ENCODE measurements at regions not wholly inside any gene's neighbourhood (a gene's known extent, or its start where the extent isn't known, plus 50 kb on each side); places are given as distances from the start of the nearest gene placed in this dataset.

DNA sequence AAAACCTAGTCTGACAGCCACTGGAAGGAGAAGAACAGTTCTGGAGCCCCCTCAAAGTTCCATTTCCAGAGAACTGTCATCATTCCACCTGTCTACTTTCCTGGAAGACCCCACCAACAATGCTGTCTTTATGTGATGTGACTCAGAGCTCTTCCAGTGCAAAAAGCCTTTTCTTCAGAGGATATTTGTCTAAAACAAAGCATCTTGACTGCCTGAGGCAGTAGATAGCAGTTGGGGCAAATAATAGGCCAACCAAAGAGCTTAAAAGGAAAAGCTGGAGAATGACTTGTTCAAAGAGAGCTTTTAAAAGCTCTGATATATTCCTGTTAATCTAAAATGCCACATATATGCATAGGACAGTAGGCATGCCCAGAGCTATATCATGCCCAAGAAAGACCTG is 62.6 kb downstream of the MIS18A start:
- H3K27ac ChIP-seq = no peak overlapping the region
- DNase-seq (ENCODE audit: low spot score) = no peak
- POLR2A ChIA-PET (ENCODE audit: low non-redundant PET) = no interaction called here
- CTCF ChIA-PET = no interaction called here
- TF ChIP-seq, protein P1, sequence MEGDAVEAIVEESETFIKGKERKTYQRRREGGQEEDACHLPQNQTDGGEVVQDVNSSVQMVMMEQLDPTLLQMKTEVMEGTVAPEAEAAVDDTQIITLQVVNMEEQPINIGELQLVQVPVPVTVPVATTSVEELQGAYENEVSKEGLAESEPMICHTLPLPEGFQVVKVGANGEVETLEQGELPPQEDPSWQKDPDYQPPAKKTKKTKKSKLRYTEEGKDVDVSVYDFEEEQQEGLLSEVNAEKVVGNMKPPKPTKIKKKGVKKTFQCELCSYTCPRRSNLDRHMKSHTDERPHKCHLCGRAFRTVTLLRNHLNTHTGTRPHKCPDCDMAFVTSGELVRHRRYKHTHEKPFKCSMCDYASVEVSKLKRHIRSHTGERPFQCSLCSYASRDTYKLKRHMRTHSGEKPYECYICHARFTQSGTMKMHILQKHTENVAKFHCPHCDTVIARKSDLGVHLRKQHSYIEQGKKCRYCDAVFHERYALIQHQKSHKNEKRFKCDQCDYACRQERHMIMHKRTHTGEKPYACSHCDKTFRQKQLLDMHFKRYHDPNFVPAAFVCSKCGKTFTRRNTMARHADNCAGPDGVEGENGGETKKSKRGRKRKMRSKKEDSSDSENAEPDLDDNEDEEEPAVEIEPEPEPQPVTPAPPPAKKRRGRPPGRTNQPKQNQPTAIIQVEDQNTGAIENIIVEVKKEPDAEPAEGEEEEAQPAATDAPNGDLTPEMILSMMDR (conservative IDR thresholded peaks at IDR 0.05; ENCODE audit: low read depth) = no peak

DNA sequence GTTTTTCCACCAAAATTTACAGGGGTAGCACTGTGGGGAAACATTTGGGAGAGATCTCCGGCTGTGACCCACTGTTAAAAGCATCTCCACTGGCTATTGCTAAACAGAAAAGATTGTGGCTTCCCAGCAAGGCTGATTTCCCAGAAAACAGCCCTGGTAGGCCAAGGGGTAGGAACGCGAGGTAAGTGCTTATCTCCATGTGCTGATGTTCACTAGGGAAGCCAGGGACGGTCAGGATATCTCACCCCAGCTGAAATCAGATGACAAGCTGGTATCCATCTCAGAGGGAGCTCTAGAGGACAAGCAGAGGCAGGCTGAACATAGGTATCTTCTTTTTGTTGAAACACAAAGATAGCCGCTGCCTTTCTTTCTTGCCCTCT is 63.6 kb downstream of the MIS18A start:
- CTCF ChIA-PET = no interaction called here
- TF ChIP-seq, protein P1 (conservative IDR thresholded peaks at IDR 0.05; ENCODE audit: low read depth) = no peak
- no peak for DNase-seq (ENCODE audit: low spot score)
- POLR2A ChIA-PET (ENCODE audit: low non-redundant PET) = no interaction called here
- no peak overlapping the region for H3K27ac ChIP-seq

DNA sequence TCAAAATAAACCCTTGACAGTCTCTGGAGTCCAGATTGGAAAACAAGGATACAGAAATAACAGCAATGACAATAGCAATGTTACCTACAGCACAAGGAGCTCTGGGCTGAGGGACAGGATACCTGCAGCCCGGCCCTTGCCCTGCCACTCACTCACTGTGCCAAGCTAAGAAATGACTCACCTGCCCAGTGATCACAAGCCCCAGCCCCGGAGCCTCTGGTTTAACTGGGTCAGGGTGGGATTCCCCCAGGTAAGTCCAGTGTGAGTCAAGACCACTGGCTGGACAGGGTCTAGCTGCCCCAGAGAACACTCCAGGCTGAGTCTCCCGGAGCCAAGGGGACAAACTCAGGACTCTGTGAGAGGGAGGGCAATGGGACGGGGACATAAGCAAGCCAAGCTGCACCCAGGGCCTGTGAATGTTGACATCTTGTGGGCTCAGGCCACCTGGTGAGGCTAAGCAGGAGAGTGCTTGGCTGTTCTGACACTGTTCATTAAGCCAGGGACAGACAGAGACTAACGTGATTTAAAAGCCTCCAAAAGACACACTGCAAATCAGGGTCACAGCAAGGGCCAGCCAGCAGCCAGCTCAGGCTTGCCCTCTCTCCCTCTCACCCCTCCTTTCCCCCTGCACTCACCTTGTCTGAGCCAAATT is 64.1 kb downstream of the MIS18A start:
- CTCF ChIA-PET = interaction anchor here (0.6 kb wide), 1 partner anchor 335 kb away, joined by 5 read pairs; no protein-coding TSS in a partner anchor
- TF ChIP-seq, protein P1 (conservative IDR thresholded peaks at IDR 0.05; ENCODE audit: low read depth) = no peak
- H3K27ac ChIP-seq = no peak overlapping the region
- POLR2A ChIA-PET (ENCODE audit: low non-redundant PET) = no interaction called here
- no peak for DNase-seq (ENCODE audit: low spot score)

DNA sequence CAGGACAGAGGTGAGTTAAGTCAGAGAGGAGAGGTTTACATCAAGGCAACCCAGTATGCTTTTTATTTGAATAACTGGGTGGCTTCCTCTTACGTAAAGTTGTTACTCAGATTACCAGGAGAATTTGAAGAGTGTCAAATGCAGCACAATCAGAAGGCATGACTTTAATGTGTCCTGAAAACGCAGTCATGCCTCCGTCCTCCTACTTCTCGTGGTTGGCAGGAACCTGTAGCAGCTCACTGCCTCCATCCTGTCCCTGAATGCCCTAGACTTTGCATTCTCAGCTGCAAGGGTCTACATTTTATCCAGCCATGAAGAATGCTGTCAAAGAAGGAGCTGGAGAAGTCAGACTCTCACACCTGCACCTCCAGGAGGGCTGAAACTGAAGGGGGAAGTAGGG is 66.7 kb downstream of the MIS18A start:
- CTCF ChIA-PET = no interaction called here
- POLR2A ChIA-PET (ENCODE audit: low non-redundant PET) = no interaction called here

DNA sequence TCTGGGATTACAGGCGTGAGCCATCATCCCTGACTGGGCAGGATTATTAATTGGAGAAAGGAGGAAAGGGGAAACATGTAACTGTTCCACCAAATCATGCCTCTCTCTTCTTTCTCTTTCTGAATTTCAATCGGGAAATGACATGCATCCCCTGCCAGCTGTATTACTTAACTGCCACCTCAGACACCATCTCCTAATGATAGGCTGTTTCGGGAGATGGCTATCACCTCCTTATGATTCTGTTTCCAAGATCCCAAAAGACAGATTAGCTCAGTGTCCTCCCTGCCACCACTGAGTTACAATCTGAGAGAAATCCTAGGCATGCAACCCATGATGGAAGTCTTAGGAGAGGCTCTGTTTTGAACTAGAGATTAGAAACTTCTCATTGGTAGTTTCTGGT is 67.5 kb downstream of the MIS18A start:
- ChIA-PET CTCF (no interaction called here), POLR2A (ENCODE audit: low non-redundant PET) (no interaction called here)
- H3K27ac ChIP-seq = no peak overlapping the region
- TF ChIP-seq, protein P1 (conservative IDR thresholded peaks at IDR 0.05; ENCODE audit: low read depth) = no peak
- DNase-seq (ENCODE audit: low spot score) = no peak

More for the DNA sequence above, 66.7 kb downstream of the MIS18A start:
- H3K27ac ChIP-seq = no peak overlapping the region
- TF ChIP-seq, protein P1 (conservative IDR thresholded peaks at IDR 0.05; ENCODE audit: low read depth) = no peak
- no peak for DNase-seq (ENCODE audit: low spot score)

DNA sequence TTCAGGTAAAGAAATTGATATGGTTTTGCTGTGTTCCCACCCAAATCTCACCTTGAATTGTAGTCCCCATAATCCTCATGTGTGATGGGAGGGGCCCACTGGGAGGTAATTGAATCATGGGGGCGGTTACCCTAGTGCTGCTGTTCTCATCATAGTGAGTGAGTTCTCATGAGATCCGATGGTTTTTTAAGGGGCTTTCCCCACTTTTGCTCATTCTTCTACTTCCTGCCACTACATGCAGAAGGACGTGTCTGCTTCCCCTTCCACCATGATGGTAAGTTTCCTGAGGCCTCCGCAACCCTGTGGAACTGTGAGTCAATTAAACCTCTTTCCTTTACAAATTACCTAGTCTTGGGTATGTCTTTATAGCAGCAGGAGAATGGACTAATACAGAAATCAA is 69.3 kb downstream of the MIS18A start:
- POLR2A ChIA-PET (ENCODE audit: low non-redundant PET) = no interaction called here
- no peak for DNase-seq (ENCODE audit: low spot score)
- TF ChIP-seq, protein P1 (conservative IDR thresholded peaks at IDR 0.05; ENCODE audit: low read depth) = no peak
- H3K27ac ChIP-seq = no peak overlapping the region
- CTCF ChIA-PET = no interaction called here

DNA sequence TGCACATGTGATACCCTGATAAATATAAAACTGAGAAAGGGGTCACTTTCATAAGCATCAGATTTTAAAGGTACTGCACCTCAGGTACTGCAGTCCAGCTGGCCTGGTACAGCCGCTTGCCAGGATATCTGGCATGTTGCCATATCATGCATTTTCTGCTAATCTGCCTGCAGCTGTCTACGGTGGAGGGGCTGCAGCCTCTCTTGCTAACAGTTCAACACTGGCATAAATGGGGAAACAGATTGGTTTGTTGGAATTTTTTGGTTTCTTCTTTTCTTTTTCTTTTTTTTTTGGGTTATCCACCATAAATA is 71.5 kb downstream of the MIS18A start:
- POLR2A ChIA-PET (ENCODE audit: low non-redundant PET) = no interaction called here
- no peak overlapping the region for H3K27ac ChIP-seq
- no peak for DNase-seq (ENCODE audit: low spot score)
- CTCF ChIA-PET = no interaction called here
- TF ChIP-seq, protein P1 (conservative IDR thresholded peaks at IDR 0.05; ENCODE audit: low read depth) = no peak

Data from RWPE1 (cell line).